Liver (tissue), 3 donors: ENCODE measurements at regions not wholly inside any gene's neighbourhood (a gene's known extent, or its start where the extent isn't known, plus 50 kb on each side); places are given as distances from the start of the nearest gene placed in this dataset.

ENCODE experiments used
- RAD21 ChIP-seq, 2 donors: IDR thresholded peaks; 2 replicates each; pipeline ENCODE4 v1.6.1; 2016; ENCODE audit warnings: antibody characterized with exemption in 2 of 2, mild to moderate bottlenecking in 2 of 2
- RXRA ChIP-seq, 2 donors: IDR thresholded peaks; 2 replicates each; pipeline ENCODE4 v1.6.1; 2017 to 2018; ENCODE audit warnings: antibody characterized with exemption in 2 of 2, mild to moderate bottlenecking in 1 of 2
- SP1 ChIP-seq: IDR thresholded peaks from 2 replicates; pipeline ENCODE4 v1.6.1; 2018; ENCODE audit warnings: antibody characterized with exemption, mild to moderate bottlenecking
- TF ChIP-seq, protein P1 (sequence below): IDR thresholded peaks from 2 replicates; pipeline ENCODE4 v1.6.1; 2016; ENCODE audit warnings: antibody characterized with exemption
- TF ChIP-seq, protein P2 (sequence below): IDR thresholded peaks from 2 replicates; pipeline ENCODE4 v1.6.1; 2016; ENCODE audit warnings: antibody characterized with exemption, mild to moderate bottlenecking
- TF ChIP-seq, protein P3 (sequence below): fragments of 150-350 bp; IDR thresholded peaks from 2 replicates; pipeline ENCODE4 v1.5.1; 2017; ENCODE audit warnings: improper control_type of control experiment, low read depth, low read length; ENCODE audit not compliant: missing input control
- TF ChIP-seq, protein P4 (sequence below): IDR thresholded peaks from 2 replicates; pipeline ENCODE4 v1.6.1; 2016; ENCODE audit warnings: antibody characterized with exemption
- donor health status: healthy.
- donor health status: healthy.

DNA sequence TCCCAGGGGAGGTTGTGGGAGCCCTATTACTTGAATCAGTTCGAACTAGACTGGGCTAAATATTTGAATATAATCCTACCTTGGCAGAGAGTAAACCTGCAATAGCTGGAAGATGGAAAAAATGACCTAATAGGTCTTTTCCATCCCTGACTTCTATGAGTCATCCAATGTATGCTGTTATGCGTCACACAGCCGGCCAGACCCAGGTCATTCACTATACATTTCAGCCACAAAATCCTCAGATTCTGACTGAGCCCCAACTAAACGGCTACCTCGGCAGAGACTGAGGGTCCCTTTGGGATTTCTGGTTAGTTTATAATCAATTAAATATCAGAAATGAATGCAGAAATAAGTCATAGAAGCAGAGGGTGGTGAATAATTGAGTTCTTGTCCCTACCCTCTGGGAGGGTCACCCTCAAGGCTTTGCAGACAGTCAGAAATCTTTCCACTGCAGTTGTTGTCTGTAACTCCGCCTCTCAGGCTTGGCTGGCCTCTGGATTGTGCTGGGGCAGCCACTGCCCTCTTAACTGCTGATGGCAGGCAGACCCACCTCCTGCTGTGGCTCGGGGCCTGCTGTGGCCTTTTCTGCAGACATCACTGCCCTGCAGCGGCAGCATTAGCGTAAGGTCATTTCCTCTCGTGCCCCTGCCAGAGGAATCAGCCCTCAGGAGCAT is 240.5 kb downstream of the TGFB2 start:
- TF ChIP-seq RAD21 (IDR thresholded peaks at IDR 0.05) (no peak), SP1 (no peak), RXRA (IDR thresholded peaks at IDR 0.05) (no peak)
- TF ChIP-seq, protein P1, sequence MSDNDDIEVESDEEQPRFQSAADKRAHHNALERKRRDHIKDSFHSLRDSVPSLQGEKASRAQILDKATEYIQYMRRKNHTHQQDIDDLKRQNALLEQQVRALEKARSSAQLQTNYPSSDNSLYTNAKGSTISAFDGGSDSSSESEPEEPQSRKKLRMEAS = no peak
- TF ChIP-seq, protein P2, sequence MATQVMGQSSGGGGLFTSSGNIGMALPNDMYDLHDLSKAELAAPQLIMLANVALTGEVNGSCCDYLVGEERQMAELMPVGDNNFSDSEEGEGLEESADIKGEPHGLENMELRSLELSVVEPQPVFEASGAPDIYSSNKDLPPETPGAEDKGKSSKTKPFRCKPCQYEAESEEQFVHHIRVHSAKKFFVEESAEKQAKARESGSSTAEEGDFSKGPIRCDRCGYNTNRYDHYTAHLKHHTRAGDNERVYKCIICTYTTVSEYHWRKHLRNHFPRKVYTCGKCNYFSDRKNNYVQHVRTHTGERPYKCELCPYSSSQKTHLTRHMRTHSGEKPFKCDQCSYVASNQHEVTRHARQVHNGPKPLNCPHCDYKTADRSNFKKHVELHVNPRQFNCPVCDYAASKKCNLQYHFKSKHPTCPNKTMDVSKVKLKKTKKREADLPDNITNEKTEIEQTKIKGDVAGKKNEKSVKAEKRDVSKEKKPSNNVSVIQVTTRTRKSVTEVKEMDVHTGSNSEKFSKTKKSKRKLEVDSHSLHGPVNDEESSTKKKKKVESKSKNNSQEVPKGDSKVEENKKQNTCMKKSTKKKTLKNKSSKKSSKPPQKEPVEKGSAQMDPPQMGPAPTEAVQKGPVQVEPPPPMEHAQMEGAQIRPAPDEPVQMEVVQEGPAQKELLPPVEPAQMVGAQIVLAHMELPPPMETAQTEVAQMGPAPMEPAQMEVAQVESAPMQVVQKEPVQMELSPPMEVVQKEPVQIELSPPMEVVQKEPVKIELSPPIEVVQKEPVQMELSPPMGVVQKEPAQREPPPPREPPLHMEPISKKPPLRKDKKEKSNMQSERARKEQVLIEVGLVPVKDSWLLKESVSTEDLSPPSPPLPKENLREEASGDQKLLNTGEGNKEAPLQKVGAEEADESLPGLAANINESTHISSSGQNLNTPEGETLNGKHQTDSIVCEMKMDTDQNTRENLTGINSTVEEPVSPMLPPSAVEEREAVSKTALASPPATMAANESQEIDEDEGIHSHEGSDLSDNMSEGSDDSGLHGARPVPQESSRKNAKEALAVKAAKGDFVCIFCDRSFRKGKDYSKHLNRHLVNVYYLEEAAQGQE = no peak
- TF ChIP-seq, protein P3, sequence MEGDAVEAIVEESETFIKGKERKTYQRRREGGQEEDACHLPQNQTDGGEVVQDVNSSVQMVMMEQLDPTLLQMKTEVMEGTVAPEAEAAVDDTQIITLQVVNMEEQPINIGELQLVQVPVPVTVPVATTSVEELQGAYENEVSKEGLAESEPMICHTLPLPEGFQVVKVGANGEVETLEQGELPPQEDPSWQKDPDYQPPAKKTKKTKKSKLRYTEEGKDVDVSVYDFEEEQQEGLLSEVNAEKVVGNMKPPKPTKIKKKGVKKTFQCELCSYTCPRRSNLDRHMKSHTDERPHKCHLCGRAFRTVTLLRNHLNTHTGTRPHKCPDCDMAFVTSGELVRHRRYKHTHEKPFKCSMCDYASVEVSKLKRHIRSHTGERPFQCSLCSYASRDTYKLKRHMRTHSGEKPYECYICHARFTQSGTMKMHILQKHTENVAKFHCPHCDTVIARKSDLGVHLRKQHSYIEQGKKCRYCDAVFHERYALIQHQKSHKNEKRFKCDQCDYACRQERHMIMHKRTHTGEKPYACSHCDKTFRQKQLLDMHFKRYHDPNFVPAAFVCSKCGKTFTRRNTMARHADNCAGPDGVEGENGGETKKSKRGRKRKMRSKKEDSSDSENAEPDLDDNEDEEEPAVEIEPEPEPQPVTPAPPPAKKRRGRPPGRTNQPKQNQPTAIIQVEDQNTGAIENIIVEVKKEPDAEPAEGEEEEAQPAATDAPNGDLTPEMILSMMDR = no peak
- TF ChIP-seq, protein P4, sequence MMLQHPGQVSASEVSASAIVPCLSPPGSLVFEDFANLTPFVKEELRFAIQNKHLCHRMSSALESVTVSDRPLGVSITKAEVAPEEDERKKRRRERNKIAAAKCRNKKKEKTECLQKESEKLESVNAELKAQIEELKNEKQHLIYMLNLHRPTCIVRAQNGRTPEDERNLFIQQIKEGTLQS = no peak
